NOMO-1 treated with DMSO at 0.1 percent for 48 hours (cell line): ENCODE measurements at regions not wholly inside any gene's neighbourhood (a gene's known extent, or its start where the extent isn't known, plus 50 kb on each side); places are given as distances from the start of the nearest gene placed in this dataset.

ENCODE experiments used
- DNase-seq: peaks from one replicate; lab custom pipeline; 2025; ENCODE audit not compliant: unreplicated experiment; lab: John Stamatoyannopoulos, UW

DNA sequence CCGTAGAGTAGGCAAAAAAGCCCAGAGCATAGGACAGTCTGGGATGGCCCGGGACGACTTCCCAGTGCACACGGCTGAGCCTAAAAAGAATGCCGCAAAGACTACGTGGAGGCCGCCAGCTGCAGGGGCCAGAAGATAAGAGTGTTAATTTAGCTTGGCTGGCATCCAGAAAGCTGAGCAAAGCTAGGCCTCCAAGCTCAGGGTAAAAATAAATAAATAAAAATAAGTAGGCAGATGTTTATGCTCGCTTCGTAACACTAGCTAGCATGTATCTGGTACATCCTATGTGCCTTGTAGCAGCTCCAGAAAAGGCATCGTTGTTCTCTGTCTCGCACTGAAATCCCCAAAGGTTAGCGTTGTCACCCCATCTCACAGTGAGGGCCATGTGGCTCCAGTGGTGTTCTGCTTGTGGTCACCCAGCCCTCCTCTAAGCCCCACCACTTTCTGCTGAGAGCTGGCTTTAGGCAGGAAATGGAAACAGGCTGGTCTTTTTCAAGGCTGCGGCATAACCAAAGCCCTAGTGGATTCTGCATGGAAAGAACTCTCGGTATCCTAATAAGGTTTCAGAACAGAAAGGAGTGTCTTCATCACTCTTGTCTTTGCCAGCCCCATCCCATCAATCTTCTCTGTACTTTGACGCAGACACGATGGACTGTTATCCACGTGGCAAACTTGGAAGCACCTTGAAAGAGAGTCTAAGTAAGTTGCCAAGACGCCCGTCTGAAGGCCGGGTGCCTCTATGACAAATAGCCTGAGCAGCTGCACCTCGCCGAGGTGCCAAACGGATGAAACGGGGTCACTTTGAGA is 58.1 kb upstream of the MEF2A start:
- DNase-seq, result no peak

GRCh38 chr15:99508311-99508645 is 57.5 kb upstream of the MEF2A start:
- DNase-seq, result no peak

DNA sequence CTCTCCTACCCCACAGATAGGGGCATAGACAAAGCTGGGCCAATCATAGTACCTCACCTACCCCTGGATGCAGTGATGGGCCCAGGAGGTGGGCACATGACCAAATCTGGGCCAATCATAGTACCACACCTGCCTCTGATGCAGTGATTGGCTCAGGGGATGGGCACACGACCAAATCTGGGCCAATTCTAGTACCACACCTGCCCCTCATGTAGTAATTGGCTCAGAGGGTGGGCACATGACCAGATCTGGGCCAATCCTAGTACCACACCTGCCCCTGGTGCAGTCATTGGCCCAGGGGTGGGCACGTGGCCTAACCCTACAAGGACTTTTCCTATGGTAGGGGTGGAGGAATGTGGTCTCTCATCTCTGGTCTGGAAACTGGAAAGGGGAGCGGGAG is 56.9 kb upstream of the MEF2A start:
- DNase-seq, result no peak

- DNase-seq, result peak; percentile 85
These were observed 55.9 kb upstream of the MEF2A start for GRCh38 chr15:99509686-99510461.

DNA sequence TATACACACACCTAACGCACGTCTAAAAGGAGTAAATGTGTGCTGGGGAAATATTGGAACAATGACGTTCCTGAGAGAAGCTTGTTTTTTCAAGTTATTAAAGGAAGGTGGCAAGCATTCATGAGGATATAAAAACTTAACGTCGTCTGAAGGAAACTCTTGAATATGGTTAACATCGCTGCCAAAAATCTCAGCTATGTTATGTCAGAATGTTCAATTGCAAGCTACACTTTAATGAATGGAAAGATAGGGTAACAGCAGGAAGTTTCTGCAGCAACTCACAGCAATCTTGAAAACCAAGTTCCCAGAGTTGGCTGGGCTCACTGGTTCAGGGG is 54.3 kb upstream of the MEF2A start:
- no peak for DNase-seq

- DNase-seq, result peak; percentile 23
These were observed 53.7 kb upstream of the MEF2A start for GRCh38 chr15:99511866-99512661.

DNA sequence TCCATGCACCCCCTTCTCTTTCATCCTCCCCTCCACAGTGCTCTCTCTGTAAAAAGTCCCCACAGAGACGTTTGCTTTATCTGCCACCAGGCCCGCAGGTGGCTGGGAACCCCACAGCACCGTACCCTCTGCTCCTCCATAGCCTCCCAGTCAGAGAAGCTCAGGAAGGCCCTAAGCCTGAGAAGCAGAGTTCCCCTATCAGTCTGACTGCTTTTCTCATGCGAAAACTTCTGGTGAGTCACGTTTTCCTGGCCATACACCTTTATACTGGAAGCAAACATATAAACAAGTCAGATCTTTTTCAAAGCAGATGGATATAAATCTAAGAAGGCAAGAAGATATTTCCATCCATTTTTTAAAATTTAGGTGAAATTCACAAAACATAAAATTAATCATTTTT is 51.5 kb upstream of the MEF2A start:
- DNase-seq, result no peak
